Spinal cord (tissue), 9 donors: ENCODE measurements at regions not wholly inside any gene's neighbourhood (a gene's known extent, or its start where the extent isn't known, plus 50 kb on each side); places are given as distances from the start of the nearest gene placed in this dataset.

Experiments
- DNase-seq, 6 donors: peaks; one replicate each; pipeline versions ENCODE4 v3.0.0 to v3.0.0-alpha.2; 2013 to 2015; ENCODE audit warnings: low spot score in 6 of 6, low read depth in 4 of 6
- H3K27ac ChIP-seq: one replicate; pipeline ENCODE4 v1.5.1; 2013; ENCODE audit warnings: low read depth, low read length, control low read depth
- H3K27me3 ChIP-seq: one replicate; pipeline ENCODE4 v1.6.1; 2013; ENCODE audit warnings: low read length; ENCODE audit not compliant: control insufficient read depth, insufficient read depth
- H3K36me3 ChIP-seq: one replicate; pipeline ENCODE4 v1.6.1; 2013; ENCODE audit warnings: low read length; ENCODE audit not compliant: control insufficient read depth, insufficient read depth
- H3K4me1 ChIP-seq: one replicate; pipeline ENCODE4 v1.6.1; 2013; ENCODE audit warnings: low read length; ENCODE audit not compliant: control insufficient read depth, insufficient read depth
- H3K4me3 ChIP-seq: one replicate; pipeline ENCODE4 v1.5.1; 2013; ENCODE audit warnings: low read depth, low read length, control low read depth
- H3K9me3 ChIP-seq: one replicate; pipeline ENCODE4 v1.6.1; 2013; ENCODE audit warnings: low read length; ENCODE audit not compliant: control insufficient read depth, insufficient read depth
- WGBS: methylation state at CpG from one replicate; pipeline ENCODE4 v1.1.5; 2013; ENCODE audit warnings: missing lambda C conversion rate; ENCODE audit not compliant: insufficient coverage; 5-methylcytosine and 5-hydroxymethylcytosine counted together
- donor health status: healthy.

DNA sequence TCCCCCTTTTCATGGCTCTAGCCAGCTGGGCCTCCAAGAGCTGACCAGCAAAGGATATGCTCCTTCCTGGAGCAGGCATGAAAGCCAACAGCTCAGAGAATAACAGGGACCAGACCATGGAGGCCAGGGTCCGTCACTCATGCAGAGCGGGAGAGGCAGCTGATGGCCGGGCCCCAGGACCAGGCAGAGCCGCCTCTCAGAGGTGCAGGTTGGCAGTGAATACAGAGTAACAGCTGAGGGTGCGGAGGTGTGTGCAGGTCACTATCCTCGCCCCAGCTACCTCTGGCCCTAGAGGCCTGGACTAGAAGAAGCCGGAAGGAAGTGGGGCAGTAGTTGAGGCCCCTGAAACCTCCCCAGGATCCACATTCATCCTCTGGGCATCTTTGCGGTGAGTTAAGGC, 1377.3 kb downstream of the TBC1D22A start:
- WGBS = 89% methylated on average over 8 of the region's 8 CpGs
- H3K36me3 ChIP-seq = no peaks in the 10 kb centered on the region

DNA sequence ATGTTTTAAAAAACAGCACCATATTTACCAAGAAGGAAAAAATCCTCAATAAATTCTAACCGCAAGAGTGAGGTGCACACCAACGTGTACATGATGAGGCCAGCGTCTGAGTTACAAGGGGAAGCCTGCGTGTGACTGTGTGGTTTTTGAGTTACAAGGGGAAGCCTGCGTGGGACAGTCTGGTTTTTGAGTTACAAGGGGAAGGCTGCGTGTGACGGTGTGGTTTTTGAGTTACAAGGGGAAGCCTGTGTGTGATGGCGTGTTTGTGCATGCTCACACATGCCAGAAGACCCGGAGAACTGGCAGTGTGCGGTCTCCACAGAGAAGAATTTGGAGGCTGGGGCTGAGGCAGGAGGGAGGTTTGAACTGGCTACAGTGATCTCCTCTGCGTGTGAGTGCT, 1376.4 kb downstream of the TBC1D22A start:
- Histone ChIP-seq H3K9me3 (no peaks in the 10 kb centered on the region), H3K4me1 (peaks cover 14% of the 10 kb centered on the region), H3K27me3 (no peaks in the 10 kb centered on the region), H3K4me3 (no peak overlapping the region), H3K36me3 (no peaks in the 10 kb centered on the region), H3K27ac (no peak overlapping the region)
- WGBS = 83% methylated on average over 11 of the region's 11 CpGs
- no peak for DNase-seq

More for the DNA sequence above, 1377.3 kb downstream of the TBC1D22A start:
- no peaks in the 10 kb centered on the region for H3K9me3 ChIP-seq
- DNase-seq = no peak
- H3K27me3 ChIP-seq = no peaks in the 10 kb centered on the region
- H3K27ac ChIP-seq = no peak overlapping the region
- peaks cover 14% of the 10 kb centered on the region for H3K4me1 ChIP-seq
- H3K4me3 ChIP-seq = no peak overlapping the region

DNA sequence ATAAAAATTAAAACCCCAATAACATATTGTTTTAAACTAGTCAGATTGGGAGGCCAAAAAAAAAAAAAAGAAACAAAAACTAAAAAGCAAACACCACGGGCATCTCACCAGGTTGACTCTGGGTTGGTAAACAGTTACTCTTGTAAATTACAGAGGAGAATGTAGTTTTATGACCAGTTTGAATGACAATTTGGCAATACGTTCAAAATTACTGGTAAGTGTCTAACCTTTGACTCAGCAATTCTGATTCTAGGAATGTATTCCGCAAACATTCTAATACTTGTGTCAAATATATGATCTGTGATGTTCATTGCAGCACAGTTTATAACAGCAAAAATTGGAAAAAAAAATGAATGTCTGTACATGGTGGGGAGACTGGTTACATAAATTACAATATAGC, 1376.0 kb downstream of the TBC1D22A start:
- Histone ChIP-seq H3K27ac (no peak overlapping the region), H3K27me3 (no peaks in the 10 kb centered on the region), H3K4me3 (no peak overlapping the region), H3K9me3 (no peaks in the 10 kb centered on the region), H3K36me3 (no peaks in the 10 kb centered on the region), H3K4me1 (peaks cover 14% of the 10 kb centered on the region)
- WGBS = 40% methylated on average over 1 of the region's 3 CpGs
- no peak for DNase-seq

DNA sequence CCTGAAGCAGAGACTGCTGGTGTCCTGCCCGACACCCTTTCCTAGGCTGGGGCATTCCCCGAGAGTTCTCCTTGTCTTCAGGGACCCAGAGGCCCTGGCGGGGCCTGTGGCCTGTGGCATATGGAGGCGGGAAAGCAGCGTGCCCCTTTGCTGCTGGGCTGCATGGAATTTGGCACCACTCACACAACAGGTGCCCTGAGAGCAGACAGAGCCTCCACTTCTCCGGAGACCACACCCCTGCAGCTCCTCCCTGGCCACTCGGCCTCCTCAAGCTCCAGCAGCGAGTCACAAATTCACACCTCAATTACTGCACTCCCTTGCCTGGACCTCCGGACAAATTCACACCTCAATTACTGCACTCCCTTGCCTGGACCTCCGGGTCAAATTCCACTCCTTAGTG, 1375.2 kb downstream of the TBC1D22A start:
- Histone ChIP-seq H3K27ac (no peak overlapping the region), H3K4me1 (peaks cover 14% of the 10 kb centered on the region), H3K27me3 (no peaks in the 10 kb centered on the region), H3K36me3 (no peaks in the 10 kb centered on the region), H3K4me3 (no peak overlapping the region), H3K9me3 (no peaks in the 10 kb centered on the region)
- WGBS = 76% methylated on average over 8 of the region's 10 CpGs
- DNase-seq = no peak

DNA sequence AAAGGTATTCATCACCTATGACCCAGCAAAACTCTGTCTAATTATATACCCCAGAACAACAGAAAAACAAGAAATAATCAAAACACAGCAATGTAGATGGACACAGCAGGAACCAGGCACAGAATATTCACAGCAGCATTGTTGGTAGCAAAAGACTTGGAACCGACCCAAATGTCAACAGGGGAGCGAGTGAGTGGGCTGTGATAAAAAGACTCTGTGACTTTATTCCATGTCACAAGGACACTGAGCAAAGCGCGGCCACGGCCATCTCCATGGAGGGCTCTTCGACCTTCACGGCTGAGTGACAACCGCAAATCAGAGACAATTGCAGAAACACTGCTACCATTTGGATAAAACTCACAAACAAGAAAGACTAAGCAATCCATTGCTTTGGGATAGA, 1373.1 kb downstream of the TBC1D22A start:
- H3K36me3 ChIP-seq = no peaks in the 10 kb centered on the region
- peak in 2 of 6 donors; percentile 51 to 81 for DNase-seq
- H3K27me3 ChIP-seq = no peaks in the 10 kb centered on the region
- no peak overlapping the region for H3K27ac ChIP-seq
- no peak overlapping the region for H3K4me3 ChIP-seq
- WGBS = 20% methylated on average over 8 of the region's 8 CpGs
- no peaks in the 10 kb centered on the region for H3K9me3 ChIP-seq
- no peaks in the 10 kb centered on the region for H3K4me1 ChIP-seq

DNA sequence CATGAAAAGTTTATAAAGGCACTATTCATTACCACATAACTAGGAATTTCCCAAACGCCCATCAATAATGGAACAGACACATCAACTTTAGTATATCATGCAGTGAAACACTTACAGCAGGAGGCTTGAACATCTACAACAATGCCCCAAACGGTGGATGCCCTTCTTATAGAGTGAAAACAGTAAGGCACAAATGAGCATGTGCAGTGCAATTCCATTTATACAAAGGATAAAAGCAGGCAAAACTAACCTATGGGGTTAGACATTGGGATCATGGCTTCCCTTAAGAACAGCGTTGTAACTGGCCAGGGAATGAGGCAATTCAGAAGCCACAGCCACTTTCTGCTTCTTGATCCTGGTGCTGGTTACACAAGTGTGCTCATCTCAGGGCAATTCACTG, 1363.0 kb downstream of the TBC1D22A start:
- 63% methylated on average over 2 of the region's 3 CpGs for WGBS

DNA sequence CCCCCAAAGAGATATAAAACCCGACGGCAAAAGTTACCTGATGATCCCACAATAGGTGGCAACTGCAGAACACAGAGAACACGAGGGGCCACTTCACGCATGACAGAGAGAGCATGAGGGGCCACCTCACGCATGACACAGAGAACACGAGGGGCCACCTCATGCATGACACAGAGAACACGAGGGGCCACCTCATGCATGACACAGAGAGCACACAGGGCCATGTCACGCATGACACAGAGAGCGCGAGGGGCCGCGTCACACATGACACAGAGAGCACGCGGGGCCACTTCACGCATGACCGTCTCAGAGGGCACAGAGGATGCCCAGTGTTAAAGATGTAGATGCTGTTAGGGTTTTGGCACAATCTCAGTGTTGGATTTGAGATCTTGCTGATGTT, 1359.5 kb downstream of the TBC1D22A start:
- Histone ChIP-seq H3K27ac (no peak overlapping the region), H3K4me1 (no peaks in the 10 kb centered on the region), H3K27me3 (no peaks in the 10 kb centered on the region), H3K36me3 (no peaks in the 10 kb centered on the region), H3K9me3 (no peaks in the 10 kb centered on the region), H3K4me3 (no peak overlapping the region)
- DNase-seq = no peak
- WGBS = 93% methylated on average over 16 of the region's 16 CpGs

More for the DNA sequence above, 1363.0 kb downstream of the TBC1D22A start:
- Histone ChIP-seq H3K4me3 (no peak overlapping the region), H3K27me3 (no peaks in the 10 kb centered on the region), H3K9me3 (no peaks in the 10 kb centered on the region), H3K4me1 (no peaks in the 10 kb centered on the region), H3K27ac (no peak overlapping the region), H3K36me3 (no peaks in the 10 kb centered on the region)
- no peak for DNase-seq

DNA sequence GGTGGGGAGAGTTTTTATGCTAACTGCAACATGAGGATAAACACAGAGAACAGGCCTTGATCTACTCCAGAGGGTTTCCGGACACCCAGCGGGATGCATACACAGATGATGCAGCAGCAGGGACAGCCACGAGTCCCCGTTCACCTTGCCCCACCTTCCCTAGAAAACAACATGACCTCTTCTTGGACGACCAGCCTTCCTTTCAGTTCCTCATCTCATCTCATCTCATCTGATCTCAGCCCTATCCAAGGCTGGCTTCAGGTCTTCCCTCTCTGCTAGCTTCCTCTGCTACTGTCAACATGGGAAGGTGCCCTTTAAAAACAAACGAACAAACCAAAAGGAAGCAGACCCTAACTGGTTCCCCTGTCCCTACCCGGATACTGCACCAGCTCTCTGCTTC, 1356.2 kb downstream of the TBC1D22A start:
- DNase-seq = no peak
- WGBS = 85% methylated on average over 7 of the region's 7 CpGs
- no peaks in the 10 kb centered on the region for H3K36me3 ChIP-seq
- no peaks in the 10 kb centered on the region for H3K27me3 ChIP-seq
- no peak overlapping the region for H3K27ac ChIP-seq
- H3K4me3 ChIP-seq = no peak overlapping the region
- no peaks in the 10 kb centered on the region for H3K9me3 ChIP-seq
- H3K4me1 ChIP-seq = peaks cover 3% of the 10 kb centered on the region

DNA sequence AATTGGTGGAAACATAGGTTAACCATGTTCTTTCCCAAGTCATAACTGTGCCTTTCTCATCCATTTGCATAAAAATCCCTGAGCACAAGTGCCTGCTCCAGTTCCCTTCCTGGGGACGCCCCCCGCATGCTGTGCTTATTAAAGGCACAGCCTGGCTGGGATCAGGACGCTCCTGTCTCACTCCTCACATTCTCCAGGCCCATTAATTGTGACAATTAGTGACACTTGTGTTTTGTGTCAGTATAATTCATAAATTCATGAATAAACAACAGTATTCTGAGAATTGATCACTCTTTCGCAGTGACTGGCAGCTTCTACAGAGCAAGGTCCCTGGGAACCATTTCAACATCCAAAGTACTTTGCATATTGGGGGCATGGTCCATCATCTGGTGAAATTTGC, 1354.4 kb downstream of the TBC1D22A start:
- Histone ChIP-seq H3K36me3 (no peaks in the 10 kb centered on the region), H3K27ac (no peak overlapping the region), H3K27me3 (no peaks in the 10 kb centered on the region), H3K4me1 (peaks cover 3% of the 10 kb centered on the region), H3K9me3 (no peaks in the 10 kb centered on the region), H3K4me3 (no peak overlapping the region)
- peak in 1 of 6 donors; percentile 26 for DNase-seq
- 67% methylated on average over 2 of the region's 4 CpGs for WGBS

DNA sequence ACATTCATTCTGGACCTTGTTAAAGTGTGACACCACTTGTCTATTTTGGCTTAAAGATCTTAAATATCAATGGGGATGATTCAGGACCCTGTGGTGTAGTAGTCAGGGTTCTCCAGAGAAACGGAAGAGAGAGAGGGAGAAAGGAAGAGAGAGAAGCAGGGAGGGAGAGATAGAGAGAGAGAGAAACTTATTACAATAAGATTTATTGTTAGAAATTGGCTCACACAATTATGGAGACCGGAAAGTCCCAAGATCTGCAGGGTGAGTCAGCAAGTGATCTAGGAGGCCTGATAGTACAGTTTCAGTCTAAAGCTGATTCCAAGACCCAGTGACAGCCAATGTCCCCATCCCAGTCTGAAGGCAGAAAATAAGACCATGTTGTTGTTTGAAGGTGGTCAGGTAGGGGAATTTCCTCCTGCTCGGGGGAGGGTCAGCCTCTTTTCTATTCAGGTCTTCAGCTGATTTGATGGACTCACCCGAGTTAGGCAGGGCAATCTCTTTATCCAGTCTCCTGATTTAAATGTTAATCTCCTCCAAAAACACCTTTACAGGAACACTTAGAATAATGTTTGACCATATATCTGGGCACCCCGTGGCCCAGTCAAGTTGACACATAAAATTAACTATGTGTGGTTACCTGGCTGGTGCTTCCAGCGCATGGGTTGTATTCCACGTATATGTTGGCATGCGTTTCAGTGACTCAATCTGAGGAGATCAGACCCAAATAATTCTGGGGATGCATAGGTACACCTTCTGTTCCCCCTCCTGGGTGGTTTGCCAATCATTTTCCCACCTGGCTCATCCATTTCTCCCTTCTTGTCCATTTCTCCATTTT, 1350.5 kb downstream of the TBC1D22A start:
- Histone ChIP-seq H3K27ac (no peak overlapping the region), H3K4me1 (peaks cover 3% of the 10 kb centered on the region), H3K9me3 (peaks cover 4% of the 10 kb centered on the region), H3K27me3 (no peaks in the 10 kb centered on the region), H3K36me3 (no peaks in the 10 kb centered on the region), H3K4me3 (no peak overlapping the region)
- 75% methylated on average over 5 of the region's 8 CpGs for WGBS
- no peak for DNase-seq
